ENCODE measurements at regions not wholly inside any gene's neighbourhood (a gene's known extent, or its start where the extent isn't known, plus 50 kb on each side); places are given as distances from the start of the nearest gene placed in this dataset.

DNA sequence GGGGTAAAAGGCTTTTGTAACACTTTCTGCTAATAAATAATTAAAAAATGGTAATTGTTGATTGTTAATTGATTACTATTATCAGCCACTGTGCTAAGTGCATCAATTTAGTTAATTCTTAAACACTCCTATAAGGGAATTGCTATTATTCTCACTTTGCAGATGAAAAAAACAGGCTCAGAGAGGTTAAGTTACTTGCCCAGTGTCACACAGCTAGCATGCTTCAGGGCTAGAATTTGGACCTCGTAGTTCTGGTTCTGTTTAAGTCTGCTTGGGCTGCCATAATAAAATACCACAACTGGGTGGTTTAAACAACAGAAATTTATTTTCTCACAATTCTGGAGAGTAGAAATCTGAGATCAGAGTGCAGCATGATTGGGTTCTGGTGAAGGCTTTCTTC, 164.8 kb upstream of the TBX18 start:
- WGBS, 3 donors, result 69 to 85% (median 80%) methylated on average over 1 of the region's 1 CpG
- TF ChIP-seq, protein P1, sequence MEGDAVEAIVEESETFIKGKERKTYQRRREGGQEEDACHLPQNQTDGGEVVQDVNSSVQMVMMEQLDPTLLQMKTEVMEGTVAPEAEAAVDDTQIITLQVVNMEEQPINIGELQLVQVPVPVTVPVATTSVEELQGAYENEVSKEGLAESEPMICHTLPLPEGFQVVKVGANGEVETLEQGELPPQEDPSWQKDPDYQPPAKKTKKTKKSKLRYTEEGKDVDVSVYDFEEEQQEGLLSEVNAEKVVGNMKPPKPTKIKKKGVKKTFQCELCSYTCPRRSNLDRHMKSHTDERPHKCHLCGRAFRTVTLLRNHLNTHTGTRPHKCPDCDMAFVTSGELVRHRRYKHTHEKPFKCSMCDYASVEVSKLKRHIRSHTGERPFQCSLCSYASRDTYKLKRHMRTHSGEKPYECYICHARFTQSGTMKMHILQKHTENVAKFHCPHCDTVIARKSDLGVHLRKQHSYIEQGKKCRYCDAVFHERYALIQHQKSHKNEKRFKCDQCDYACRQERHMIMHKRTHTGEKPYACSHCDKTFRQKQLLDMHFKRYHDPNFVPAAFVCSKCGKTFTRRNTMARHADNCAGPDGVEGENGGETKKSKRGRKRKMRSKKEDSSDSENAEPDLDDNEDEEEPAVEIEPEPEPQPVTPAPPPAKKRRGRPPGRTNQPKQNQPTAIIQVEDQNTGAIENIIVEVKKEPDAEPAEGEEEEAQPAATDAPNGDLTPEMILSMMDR (IDR thresholded peaks at IDR 0.05), result no peak
- no peaks in the 10 kb centered on the region for H3K4me1 ChIP-seq
- H3K27me3 ChIP-seq (ENCODE audit: insufficient read depth in 3 of 3, low read length in 2 of 3), result no peaks in the 10 kb centered on the region
- no peaks in the 10 kb centered on the region for H3K9me3 ChIP-seq
- H3K27ac ChIP-seq, result no peak overlapping the region
- DNase-seq, result no peak
- no peak for ATAC-seq
- H3K4me3 ChIP-seq, result no peak overlapping the region
- intact Hi-C loops (cut with DNase I), result no loop called here
- no peaks in the 10 kb centered on the region for H3K36me3 ChIP-seq (ENCODE audit: insufficient read depth in 1 of 2, low read depth in 1 of 2)

DNA sequence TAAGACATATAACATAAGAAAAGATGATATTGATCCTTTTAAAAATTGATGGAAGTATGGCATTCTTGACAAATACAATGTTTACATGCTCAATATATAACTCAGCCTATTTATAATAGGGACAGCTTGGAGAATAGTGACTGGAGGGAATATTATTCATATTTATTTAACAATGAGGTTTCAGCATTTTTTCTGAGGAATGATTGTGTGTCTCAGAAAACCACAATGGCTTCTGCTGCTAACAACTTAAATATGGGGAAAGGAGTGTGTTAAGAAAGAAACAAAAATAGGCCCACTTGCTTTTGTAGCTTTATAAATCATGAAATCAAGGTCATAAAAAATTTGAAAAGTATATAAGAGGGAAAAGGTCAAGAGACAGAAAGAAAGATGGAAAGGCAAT, 163.2 kb upstream of the TBX18 start:
- ATAC-seq (no peak), DNase-seq (no peak)
- TF ChIP-seq, protein P1 (IDR thresholded peaks at IDR 0.05), result no peak
- intact Hi-C loops (cut with DNase I), result no loop called here
- Histone ChIP-seq H3K4me1 (no peaks in the 10 kb centered on the region), H3K36me3 (ENCODE audit: insufficient read depth in 1 of 2, low read depth in 1 of 2) (no peaks in the 10 kb centered on the region), H3K27me3 (ENCODE audit: insufficient read depth in 3 of 3, low read length in 2 of 3) (no peaks in the 10 kb centered on the region), H3K4me3 (no peak overlapping the region), H3K9me3 (no peaks in the 10 kb centered on the region), H3K27ac (no peak overlapping the region)

DNA sequence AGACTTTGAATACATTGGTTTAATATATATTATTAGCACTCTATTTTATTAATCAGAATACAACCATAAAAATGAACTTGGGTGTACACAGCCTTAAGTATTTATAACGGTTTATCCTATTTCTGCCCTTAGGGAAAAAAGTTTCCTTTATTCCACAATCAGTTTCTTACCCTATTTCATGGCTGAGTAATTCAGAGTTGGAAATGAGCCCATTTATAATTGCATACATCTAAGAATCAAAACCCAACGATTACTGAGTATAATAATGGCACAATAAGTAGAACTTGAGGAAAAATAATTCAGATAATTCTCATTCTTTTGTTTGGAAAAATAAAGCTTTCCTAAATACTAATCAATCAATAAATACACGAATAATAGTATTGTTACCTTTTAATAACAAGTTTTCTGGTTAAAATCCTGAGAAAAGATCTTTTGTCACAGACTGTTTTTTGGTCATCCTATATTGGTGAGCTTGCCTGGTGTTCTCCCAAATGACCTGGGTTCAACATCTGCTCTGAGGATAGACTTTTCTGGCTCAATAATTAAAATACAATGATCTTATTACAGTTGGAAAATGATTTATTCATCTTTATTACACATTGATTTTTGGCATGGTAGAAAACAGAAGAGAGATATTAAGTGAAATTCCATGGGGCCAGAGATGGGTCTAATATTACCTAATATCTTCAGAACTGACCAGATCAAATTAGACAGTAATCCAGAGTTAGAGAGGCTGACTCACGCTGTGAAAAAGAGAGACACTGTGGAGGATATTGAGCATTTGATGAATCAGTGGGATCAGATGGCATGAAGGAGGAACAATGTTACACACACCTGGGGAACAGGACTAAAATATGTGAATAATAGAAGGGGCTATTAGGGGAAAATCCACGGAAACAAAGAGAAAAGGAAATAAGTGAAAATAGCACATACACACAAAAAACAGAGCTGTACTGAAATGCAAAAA, 162.1 kb upstream of the TBX18 start:
- intact Hi-C loops (cut with DNase I), result no loop called here
- H3K4me1 ChIP-seq, result no peaks in the 10 kb centered on the region
- no peaks in the 10 kb centered on the region for H3K36me3 ChIP-seq (ENCODE audit: insufficient read depth in 1 of 2, low read depth in 1 of 2)
- H3K4me3 ChIP-seq, result no peak overlapping the region
- TF ChIP-seq, protein P1 (IDR thresholded peaks at IDR 0.05), result no peak
- WGBS, 3 donors, result 28 to 32% (median 29%) methylated on average over 5 of the region's 5 CpGs
- no peaks in the 10 kb centered on the region for H3K9me3 ChIP-seq
- H3K27me3 ChIP-seq (ENCODE audit: insufficient read depth in 3 of 3, low read length in 2 of 3), result no peaks in the 10 kb centered on the region
- H3K27ac ChIP-seq, result no peak overlapping the region
- ATAC-seq (no peak), DNase-seq (no peak)

DNA sequence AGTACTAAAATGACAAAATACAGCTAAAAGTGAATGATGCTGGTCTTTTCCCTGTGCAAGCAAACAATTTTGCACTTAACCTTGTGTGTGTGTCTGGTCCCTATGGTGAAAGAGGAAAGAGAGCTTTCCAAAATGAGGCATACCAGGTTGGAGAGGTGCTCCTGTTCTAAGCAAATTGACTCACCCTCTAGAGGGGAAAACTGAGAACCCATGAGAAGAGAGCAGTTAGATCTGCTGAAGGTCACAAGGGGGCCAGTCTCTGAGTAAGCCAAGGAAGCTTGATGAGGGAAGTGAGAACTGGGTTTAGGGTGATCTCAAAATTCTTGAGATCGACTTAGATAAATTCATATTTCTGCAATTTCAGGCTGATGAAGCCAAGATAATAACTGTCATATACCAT, 157.5 kb upstream of the TBX18 start:
- no peak for ATAC-seq
- TF ChIP-seq, protein P1 (IDR thresholded peaks at IDR 0.05), result no peak
- Histone ChIP-seq H3K27ac (no peak overlapping the region), H3K36me3 (ENCODE audit: insufficient read depth in 1 of 2, low read depth in 1 of 2) (no peaks in the 10 kb centered on the region), H3K4me3 (no peak overlapping the region), H3K4me1 (no peaks in the 10 kb centered on the region), H3K9me3 (no peaks in the 10 kb centered on the region), H3K27me3 (ENCODE audit: insufficient read depth in 3 of 3, low read length in 2 of 3) (no peaks in the 10 kb centered on the region)
- WGBS, 3 donors, result 75 to 82% (median 76%) methylated on average over 1 of the region's 1 CpG
- intact Hi-C loops (cut with DNase I), result no loop called here
- DNase-seq, result no peak
